RKO (cell line): ENCODE measurements at regions not wholly inside any gene's neighbourhood (a gene's known extent, or its start where the extent isn't known, plus 50 kb on each side); places are given as distances from the start of the nearest gene placed in this dataset.

ENCODE experiments used
- DNase-seq: peaks from one replicate; pipeline ENCODE4 v3.0.0-alpha.2; 2016; ENCODE audit warnings: low spot score

DNA sequence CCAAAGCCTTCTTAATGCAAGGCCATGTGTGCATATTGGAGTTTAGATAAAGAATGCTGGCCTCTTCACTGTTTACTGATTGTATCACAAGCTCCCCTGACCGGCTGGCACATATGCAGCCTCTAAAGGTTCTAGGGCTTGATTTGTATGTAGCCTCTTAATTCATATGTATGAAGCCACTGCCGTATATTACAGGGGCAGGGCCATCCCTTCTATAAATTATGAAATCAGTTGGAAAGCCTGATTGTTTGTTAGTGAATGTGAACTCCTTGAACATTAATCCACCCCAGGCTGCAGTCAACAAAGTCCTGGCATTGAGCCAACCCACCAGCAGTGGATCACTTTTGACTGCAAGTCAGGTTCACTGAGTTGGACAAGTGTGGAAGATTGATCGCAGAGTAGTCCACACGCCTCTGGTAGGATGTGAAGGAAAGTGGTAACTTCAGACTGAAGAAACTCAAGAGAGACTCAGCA lies 61.6 kb upstream of the PARD3B start:
- DNase-seq: no peak

DNA sequence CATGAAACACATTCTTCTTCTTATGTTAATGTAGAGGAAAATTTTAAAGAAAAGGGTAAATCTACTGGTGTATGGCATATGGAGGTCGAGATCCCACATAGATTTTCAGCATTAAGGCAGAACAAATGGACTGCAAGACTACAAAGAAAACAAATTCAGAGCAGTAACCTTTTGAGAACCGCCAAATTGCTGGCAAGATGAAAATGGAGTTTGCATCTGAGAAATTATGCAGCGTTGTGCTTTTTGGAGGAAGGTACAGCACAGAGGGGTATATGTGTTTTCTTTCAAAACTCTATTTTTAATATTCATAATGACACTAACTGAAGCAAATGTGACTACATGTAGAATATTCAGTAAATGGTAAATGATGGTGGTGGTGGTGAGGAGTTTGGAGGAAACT lies 59.0 kb upstream of the PARD3B start:
- no peak for DNase-seq

DNA sequence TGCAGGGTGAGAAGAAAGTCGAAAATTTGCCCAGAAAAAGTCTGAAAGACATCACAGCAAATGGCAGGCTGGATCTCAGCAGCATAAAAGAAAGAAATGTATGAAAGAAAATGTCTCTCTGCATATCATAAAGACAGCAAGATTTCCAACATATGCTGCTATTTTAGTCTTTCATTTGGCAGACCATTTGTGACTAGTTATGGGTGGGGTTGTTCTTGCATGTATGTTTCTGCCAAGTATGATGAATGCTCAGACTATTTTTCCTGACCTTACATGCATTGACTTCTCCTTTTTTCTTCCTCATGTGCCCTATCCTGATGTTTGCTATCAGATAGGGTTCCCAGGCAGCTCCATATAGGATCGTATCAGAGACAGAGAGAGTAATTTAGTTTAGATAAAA lies 58.5 kb upstream of the PARD3B start:
- no peak for DNase-seq

DNA sequence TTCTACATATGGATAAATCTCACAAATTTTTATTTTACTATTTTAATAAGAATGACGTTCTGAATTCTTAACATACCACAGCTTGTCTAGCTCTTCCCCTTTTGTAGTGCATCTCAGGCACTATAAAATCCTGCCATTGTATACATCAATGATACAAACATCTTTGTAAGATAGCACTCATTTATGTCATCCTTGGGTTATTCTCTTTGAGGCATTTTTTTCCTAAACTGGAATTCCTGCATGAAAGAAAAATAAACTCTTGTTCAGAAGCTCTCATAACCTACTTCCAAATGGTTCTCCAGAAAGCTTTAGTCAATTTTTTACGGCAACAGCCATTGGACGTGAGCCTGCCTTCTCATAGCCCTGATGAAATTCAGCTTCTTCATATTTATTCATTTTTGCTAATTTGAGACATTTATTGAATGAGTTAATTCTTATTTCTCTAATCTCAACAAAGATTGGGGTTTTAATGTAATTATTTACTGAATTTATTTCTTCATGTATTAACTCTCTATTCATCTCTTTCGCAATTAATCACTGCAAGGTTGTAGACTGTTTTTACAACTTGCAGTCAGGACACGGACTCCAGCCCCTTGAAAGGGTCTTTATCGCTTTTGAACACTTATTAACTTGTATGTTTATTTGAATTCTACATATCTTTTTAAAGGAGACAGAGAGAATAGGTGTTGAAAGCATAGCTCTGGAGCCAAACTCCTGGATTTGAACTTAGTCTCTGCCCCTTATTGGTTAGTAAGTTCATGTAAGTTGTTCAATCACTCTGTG lies 57.6 kb upstream of the PARD3B start:
- DNase-seq: no peak

DNA sequence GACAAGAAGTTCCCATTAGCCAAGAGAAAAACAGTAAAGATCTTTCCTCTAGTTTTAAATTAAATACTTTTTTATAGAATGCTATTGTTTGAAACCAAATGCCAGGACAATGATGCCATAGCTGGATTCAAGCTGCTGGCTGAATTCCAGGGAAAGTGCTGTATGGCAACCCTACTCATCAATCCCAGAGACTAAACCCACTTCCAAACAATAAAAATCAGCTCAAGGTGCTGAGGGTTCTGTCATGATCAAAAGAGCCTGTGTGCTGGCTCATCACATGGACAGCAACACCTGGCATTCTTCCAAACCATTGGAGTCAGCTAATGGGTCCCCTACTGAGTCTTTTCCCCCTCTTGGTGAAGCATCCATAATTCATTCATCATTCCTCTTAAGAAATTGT lies 53.7 kb upstream of the PARD3B start:
- no peak for DNase-seq

DNA sequence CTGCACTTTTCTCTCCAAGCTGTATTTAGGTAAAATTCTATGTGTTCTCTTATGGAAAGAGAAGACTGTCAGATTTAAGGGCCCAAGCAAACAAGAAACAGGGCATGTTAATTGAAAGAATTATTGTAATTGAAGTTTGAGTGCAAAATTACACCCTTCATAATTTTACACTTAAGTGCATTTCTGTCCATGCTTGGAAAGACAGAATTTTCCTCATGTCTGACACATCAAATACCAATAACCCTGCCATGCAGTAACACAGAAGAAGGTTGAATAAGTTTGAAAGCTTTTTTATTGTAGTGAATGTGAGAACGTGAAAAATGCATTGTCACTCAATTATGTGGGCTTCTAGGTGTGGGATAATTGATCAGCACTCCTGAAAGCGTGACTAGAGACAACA lies 52.9 kb upstream of the PARD3B start:
- no peak for DNase-seq

DNA sequence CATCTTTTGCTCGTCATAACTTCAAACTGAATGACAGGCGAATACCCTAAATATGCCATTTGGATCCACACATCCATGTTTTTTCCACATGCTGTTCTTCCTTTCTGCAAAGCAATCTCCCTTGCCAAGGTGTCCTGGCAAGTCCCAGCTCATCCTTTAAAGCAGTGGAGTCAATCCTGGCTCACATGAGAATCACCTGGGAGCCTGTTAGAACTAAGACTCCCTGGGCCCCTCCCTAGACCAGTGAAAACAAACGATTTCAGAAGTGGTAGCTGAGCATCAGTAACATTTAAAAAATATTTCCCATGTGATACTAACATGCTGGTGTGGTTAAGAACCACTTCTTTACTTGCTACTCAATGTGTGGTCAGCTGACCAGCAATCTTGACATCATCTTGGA lies 50.6 kb upstream of the PARD3B start:
- no peak for DNase-seq

DNA sequence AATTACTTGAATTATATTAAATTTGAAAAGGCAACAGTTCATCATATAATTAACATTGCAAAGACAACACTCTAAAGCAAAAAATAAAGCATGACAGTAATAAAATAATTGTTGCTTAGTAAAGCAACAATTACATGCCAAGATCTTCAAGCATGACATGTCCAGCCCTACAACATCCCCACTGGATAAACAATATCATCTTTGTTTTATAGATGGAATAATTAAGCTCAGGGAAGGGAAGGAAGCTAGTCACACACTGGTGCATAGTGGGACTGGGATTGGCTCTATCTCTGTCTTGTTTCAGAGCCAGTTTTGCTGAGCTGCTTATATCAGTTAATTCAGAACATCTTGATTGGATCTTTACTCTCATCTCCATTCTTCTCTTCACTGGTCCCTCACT lies 49.9 kb upstream of the PARD3B start:
- no peak for DNase-seq
